GM12873 (cell line): ENCODE measurements at regions not wholly inside any gene's neighbourhood (a gene's known extent, or its start where the extent isn't known, plus 50 kb on each side); places are given as distances from the start of the nearest gene placed in this dataset.

Source experiments
- TF ChIP-seq, protein P1 (sequence below): IDR thresholded peaks from 2 replicates; pipeline ENCODE4 v1.5.1; 2012; ENCODE audit warnings: low read depth, mild to moderate bottlenecking, moderate library complexity, low read length, control low read depth; ENCODE audit not compliant: insufficient read depth; ENCODE audit errors: missing control alignments

DNA sequence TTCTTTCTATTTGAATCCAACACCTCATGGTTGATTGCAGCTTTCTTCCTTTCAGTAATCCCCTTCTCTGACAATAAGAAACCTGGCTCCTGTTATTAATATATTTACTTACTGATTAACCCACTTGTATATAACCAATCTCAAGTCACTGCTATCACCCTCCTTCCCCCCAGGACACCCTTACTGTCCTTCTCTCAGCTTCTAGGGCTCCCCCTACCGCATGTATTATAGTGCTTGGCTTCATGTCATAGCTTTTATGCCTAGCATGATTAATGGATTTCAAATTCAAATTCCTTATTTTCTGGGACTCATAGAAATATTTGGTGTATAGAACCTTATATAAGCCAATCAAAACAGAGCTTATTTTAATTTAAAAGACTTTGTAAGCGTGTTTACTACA, 75.7 kb upstream of the BNIP2 start:
- TF ChIP-seq, protein P1, sequence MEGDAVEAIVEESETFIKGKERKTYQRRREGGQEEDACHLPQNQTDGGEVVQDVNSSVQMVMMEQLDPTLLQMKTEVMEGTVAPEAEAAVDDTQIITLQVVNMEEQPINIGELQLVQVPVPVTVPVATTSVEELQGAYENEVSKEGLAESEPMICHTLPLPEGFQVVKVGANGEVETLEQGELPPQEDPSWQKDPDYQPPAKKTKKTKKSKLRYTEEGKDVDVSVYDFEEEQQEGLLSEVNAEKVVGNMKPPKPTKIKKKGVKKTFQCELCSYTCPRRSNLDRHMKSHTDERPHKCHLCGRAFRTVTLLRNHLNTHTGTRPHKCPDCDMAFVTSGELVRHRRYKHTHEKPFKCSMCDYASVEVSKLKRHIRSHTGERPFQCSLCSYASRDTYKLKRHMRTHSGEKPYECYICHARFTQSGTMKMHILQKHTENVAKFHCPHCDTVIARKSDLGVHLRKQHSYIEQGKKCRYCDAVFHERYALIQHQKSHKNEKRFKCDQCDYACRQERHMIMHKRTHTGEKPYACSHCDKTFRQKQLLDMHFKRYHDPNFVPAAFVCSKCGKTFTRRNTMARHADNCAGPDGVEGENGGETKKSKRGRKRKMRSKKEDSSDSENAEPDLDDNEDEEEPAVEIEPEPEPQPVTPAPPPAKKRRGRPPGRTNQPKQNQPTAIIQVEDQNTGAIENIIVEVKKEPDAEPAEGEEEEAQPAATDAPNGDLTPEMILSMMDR: no peak

DNA sequence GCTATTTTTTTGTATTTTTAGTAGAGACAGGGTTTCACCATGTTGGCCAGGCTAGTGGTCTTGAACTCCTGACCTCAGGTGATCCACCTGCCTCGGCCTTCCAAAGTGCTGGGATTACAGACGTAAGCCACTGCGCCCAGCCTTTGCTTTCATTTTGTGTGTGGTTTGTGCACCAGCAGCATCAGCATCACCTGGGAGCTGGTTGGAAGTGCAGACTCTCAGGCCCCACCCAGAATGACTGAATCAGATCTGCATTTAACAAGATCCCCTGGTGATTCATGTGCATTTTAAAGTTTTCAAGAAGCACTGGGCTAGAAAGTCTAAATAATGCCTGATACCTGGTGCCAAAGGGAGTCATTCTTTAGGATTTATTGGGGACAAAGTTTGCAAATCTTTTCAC, 73.4 kb upstream of the BNIP2 start:
- TF ChIP-seq, protein P1: no peak

DNA sequence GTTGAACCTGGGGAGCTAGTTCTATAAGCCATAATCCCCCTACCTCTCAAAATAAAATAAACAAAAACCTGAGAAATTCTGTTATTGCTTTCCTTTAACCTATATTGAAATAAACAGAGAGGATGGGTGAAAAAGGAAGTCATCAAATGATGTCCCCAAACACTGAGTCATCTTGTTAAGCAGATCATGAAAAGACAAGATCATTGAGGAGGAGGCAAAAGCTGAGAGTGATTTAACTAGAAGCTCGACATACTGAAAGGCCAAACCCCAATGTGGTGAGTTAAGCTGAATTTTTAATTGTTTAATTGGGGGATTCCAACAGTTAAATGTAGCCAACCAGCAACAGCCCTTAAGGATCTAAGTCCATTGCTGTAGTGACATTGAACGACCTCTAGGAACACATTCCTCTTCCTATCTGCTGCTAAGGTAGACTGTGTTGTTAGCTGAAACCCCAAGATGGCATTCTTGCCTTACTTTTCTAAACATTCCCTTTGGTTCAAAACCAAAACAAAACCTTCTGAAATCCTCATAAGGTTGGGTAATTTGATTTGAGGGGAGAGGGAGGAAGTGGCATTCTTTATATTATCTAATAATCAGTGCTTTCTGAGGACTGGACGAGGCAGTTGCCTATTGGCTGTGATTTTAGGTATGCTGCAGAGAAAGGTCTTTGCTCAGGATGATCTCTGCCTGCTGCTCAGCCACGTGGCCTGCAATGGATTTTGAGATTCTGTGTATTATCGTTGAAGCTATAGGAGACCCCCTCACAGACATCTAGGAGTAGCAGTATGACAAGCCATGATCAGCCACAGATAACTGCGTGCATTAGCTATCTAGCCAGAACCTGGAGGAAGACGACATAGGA, 62.7 kb upstream of the BNIP2 start:
- TF ChIP-seq, protein P1: peak; percentile 53

DNA sequence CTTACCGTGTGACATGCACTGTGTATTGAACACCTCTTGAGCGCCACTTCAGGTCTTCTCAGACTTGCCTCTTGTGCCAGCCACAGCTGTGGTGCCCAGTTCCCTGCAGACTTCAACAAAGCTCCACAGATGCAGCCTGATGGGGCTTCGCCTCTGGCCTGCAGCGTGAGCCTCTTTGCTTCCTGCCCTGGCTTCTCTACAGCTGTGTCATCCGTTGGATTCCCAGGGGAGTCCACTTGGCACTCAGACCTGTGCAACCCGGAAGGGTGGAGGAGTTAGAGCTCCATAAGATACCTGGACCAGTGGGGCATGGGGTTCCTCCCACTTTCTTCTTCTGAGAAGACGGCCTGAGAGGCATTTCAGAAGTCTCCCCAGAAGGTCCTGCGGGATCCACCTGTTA, 57.7 kb upstream of the BNIP2 start:
- TF ChIP-seq, protein P1: no peak

DNA sequence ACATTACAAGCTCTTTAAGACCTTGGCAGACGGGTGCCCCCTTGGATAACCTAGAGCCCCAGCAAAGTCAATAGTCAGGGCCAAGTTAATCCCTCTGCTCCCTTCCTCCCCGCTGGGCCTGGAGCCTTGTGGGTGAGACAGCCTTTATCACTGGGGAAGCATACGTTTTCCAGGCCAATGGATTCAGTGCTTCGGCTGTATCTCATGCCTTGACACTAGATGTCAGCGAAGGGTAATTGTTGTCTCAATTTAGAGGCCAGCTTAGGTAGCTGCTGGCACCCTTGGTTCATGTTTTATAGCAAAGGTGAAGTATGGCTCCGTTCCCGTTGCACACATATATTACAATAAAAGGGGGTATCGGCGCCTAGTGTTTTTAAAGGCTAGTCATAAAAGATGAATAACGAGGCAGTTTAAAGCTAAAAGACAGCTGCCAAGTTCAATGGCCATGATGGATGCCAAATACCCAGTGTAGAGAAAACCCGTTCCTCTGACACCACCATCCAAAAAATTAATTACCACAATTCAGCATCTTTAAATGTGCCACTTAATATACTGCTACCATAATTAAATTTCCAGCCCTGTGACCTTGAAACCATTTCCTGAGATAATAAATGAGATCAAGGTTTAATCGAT, 52.3 kb upstream of the BNIP2 start:
- TF ChIP-seq, protein P1: peak; percentile 32

DNA sequence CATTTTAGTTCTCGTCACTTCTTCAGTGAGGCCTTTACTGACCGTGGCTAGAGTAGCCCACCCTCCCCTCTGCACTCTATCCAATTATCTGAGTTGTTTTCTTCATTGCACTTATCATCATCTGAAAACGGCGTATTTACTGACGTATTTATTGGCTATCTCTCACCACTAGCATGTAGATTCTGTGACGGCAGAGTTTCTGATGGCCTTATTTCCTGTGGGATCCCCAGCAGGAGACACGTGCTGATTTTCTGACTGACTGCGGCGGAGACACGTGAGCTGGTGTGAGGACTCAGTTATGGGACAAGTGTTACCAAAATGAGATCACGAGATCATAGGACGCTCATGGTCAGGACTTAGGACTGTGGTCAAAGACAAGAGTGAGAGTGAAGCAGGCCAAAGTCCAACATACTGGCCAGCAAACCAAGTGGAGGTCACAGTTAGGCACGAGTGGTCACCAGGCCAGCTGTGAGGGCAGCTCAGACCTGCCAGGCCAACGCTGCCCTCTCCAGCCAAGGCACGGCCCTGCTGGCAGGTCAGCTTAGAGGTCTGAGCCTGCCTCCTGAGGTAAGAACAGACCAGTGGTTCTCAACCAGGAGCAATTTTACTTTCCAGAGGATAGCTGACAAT, 50.6 kb upstream of the BNIP2 start:
- TF ChIP-seq, protein P1: no peak
